Cardiac septum (tissue), 1 donor: ENCODE measurements at regions not wholly inside any gene's neighbourhood (a gene's known extent, or its start where the extent isn't known, plus 50 kb on each side); places are given as distances from the start of the nearest gene placed in this dataset.

Source experiments
- DNase-seq: peaks from one replicate; pipeline ENCODE4 v3.0.0-alpha.2; 2020; ENCODE audit warnings: low spot score
- intact Hi-C: fragments of 100-400 bp; cut with DNase I; formaldehyde crosslinking; loops from one replicate; pipeline ENCODE4 v1.14.0; 2022
- donor health status: DM: no; HTN: no; CAD: no.

GRCh38 chr22:47300698-47301405 is 538.4 kb downstream of the TBC1D22A start:
- intact Hi-C loops: no loop called here
- DNase-seq: peak; percentile 50

- peak; percentile 54 for DNase-seq
- intact Hi-C loops: no loop called here
Observed at GRCh38 chr22:47299863-47300697, 537.6 kb downstream of the TBC1D22A start.

- peak; percentile 39 for DNase-seq
- intact Hi-C loops: no loop called here
Observed at GRCh38 chr22:47299211-47299862, 536.9 kb downstream of the TBC1D22A start.

- intact Hi-C loops: no loop called here
Observed at GRCh38 chr22:47298017-47298785, 535.8 kb downstream of the TBC1D22A start.

GRCh38 chr22:47297261-47298016 is 535.0 kb downstream of the TBC1D22A start:
- peak; percentile 50 for DNase-seq

More at GRCh38 chr22:47298017-47298785, 535.8 kb downstream of the TBC1D22A start:
- DNase-seq: peak; percentile 29

GRCh38 chr22:47296405-47297260 is 534.2 kb downstream of the TBC1D22A start:
- intact Hi-C loops: no loop called here
- DNase-seq: peak; percentile 29

More at GRCh38 chr22:47297261-47298016, 535.0 kb downstream of the TBC1D22A start:
- intact Hi-C loops: no loop called here

- intact Hi-C loops: no loop called here
- no peak for DNase-seq
Observed at GRCh38 chr22:47295982-47296381, 533.5 kb downstream of the TBC1D22A start.

- intact Hi-C loops: no loop called here
Observed at GRCh38 chr22:47295226-47295901, 532.9 kb downstream of the TBC1D22A start.

GRCh38 chr22:47294576-47294975 is 532.1 kb downstream of the TBC1D22A start:
- no peak for DNase-seq
- intact Hi-C loops: no loop called here

More at GRCh38 chr22:47295226-47295901, 532.9 kb downstream of the TBC1D22A start:
- DNase-seq: no peak

GRCh38 chr22:47294222-47294532 is 531.7 kb downstream of the TBC1D22A start:
- intact Hi-C loops: no loop called here
- DNase-seq: peak; percentile 39

- intact Hi-C loops: no loop called here
- DNase-seq: no peak
Observed at GRCh38 chr22:47293368-47294221, 531.1 kb downstream of the TBC1D22A start.

GRCh38 chr22:47292546-47293320 is 530.3 kb downstream of the TBC1D22A start:
- DNase-seq: peak; percentile 49
- intact Hi-C loops: no loop called here

- intact Hi-C loops: no loop called here
- DNase-seq: peak; percentile 24
Observed at GRCh38 chr22:47291565-47292495, 529.4 kb downstream of the TBC1D22A start.

- DNase-seq: peak; percentile 49
- intact Hi-C loops: no loop called here
Observed at GRCh38 chr22:47290706-47291430, 528.4 kb downstream of the TBC1D22A start.
